WERI-Rb-1 (cell line): ENCODE measurements at regions not wholly inside any gene's neighbourhood (a gene's known extent, or its start where the extent isn't known, plus 50 kb on each side); places are given as distances from the start of the nearest gene placed in this dataset.

Experiments used
- DNase-seq: peaks from one replicate; pipeline ENCODE4 v3.0.0-alpha.2; 2020
- H3K27ac ChIP-seq: fragments of 250-450 bp; sonication (Bioruptor Pico); 2 replicates; pipeline ENCODE4 v1.5.1; 2020; ENCODE audit warnings: mild to moderate bottlenecking, moderate library complexity
- H3K27me3 ChIP-seq: fragments of 250-450 bp; sonication (Bioruptor Pico); 2 replicates; pipeline ENCODE4 v1.5.1; 2021; ENCODE audit warnings: mild to moderate bottlenecking, low read depth, moderate library complexity; ENCODE audit not compliant: insufficient read depth, severe bottlenecking
- H3K36me3 ChIP-seq: fragments of 250-450 bp; sonication (Bioruptor Pico); 2 replicates; pipeline ENCODE4 v1.5.1; 2020; ENCODE audit warnings: mild to moderate bottlenecking, moderate library complexity
- H3K4me3 ChIP-seq: 2 replicates; pipeline ENCODE4 v1.5.1; 2011; ENCODE audit warnings: low read depth, mild to moderate bottlenecking, control low read depth, low read length
- H3K9me3 ChIP-seq: fragments of 250-450 bp; sonication (Bioruptor Pico); 2 replicates; pipeline ENCODE4 v1.5.1; 2021; ENCODE audit warnings: mild to moderate bottlenecking, moderate library complexity; ENCODE audit not compliant: severe bottlenecking
- TF ChIP-seq, protein P1 (sequence below): IDR thresholded peaks from 2 replicates; pipeline ENCODE4 v1.5.1; 2011; ENCODE audit warnings: low read depth, mild to moderate bottlenecking, control low read depth, inconsistent platforms, low read length

GRCh38 chr13:34655554-34655953 lies 286.5 kb upstream of the NBEA start:
- H3K36me3 ChIP-seq, result no peaks in the 10 kb centered on the region
- no peaks in the 10 kb centered on the region for H3K9me3 ChIP-seq
- no peaks in the 10 kb centered on the region for H3K27me3 ChIP-seq
- H3K4me3 ChIP-seq, result no peak overlapping the region
- DNase-seq, result no peak
- TF ChIP-seq, protein P1, sequence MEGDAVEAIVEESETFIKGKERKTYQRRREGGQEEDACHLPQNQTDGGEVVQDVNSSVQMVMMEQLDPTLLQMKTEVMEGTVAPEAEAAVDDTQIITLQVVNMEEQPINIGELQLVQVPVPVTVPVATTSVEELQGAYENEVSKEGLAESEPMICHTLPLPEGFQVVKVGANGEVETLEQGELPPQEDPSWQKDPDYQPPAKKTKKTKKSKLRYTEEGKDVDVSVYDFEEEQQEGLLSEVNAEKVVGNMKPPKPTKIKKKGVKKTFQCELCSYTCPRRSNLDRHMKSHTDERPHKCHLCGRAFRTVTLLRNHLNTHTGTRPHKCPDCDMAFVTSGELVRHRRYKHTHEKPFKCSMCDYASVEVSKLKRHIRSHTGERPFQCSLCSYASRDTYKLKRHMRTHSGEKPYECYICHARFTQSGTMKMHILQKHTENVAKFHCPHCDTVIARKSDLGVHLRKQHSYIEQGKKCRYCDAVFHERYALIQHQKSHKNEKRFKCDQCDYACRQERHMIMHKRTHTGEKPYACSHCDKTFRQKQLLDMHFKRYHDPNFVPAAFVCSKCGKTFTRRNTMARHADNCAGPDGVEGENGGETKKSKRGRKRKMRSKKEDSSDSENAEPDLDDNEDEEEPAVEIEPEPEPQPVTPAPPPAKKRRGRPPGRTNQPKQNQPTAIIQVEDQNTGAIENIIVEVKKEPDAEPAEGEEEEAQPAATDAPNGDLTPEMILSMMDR, result no peak
- H3K27ac ChIP-seq, result no peak overlapping the region

DNA sequence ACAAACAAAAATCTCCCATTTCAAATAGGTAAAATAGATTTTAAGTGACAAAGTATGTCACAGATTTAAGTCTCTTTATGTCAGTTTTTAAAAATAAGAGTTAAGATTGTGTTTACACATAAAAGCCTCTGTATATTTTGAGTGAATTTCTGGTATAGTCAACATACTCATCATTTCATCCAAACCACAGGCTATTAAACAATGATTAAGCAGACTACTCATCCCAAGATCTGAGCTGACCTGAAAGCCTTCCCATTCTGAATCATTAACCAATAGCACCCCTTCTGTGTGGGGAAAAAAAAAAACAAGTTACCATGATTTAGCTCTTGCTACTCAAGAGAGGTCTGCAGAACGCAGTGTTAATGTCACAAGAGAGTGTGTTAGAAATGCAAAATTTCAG lies 284.4 kb upstream of the NBEA start:
- Histone ChIP-seq H3K27me3 (no peaks in the 10 kb centered on the region), H3K9me3 (no peaks in the 10 kb centered on the region), H3K27ac (no peak overlapping the region), H3K4me3 (no peak overlapping the region), H3K36me3 (no peaks in the 10 kb centered on the region)
- TF ChIP-seq, protein P1, result no peak
- no peak for DNase-seq

DNA sequence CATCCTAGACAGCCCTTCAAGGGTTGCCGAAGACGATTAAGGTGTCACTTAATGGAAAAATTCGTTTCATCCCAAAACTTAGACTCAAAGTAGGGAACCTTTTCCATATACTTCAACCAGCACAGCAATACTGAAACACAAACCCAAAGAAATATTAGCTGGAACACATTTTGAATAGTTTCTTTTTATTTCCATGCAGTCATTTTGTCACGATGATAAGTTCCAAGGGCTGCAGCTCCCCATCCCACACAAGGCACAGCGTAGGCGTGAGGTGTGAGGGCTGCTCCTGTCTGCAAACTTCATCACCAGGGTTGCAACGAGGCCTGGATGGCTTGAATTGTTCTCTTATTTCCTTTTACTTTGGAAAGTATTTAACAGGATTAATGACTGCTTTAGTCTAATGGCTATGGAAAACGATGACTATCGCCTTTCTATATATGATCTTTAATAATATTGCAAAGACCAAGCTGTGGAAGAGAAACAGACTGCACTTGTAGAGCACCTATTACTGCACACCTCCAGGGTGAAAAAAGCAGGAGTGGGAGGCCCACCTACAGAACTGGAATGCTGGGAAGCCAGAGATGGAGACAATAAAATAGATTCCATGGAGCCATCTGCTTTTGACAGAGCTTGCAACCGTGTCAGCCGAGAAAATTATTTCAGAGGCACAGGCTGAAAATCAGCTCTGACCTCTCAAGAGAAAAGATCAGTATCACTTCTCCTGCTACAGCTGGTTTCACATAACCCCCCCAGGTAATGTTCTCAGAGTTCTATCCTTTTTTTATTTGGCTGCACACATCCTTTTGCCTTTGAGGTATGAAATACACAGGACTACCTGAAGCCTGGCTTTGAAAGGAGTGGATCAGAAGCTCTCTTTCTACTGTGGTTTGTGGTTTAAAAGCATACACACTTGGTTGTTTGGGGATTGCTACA lies 274.5 kb upstream of the NBEA start:
- TF ChIP-seq, protein P1, result no peak
- Histone ChIP-seq H3K27me3 (no peaks in the 10 kb centered on the region), H3K27ac (no peak overlapping the region), H3K4me3 (no peak overlapping the region), H3K9me3 (no peaks in the 10 kb centered on the region), H3K36me3 (no peaks in the 10 kb centered on the region)
- no peak for DNase-seq

GRCh38 chr13:34671137-34671536 lies 270.9 kb upstream of the NBEA start:
- H3K36me3 ChIP-seq, result no peaks in the 10 kb centered on the region
- TF ChIP-seq, protein P1, result no peak
- no peak overlapping the region for H3K27ac ChIP-seq
- H3K4me3 ChIP-seq, result no peak overlapping the region
- H3K9me3 ChIP-seq, result no peaks in the 10 kb centered on the region
- no peaks in the 10 kb centered on the region for H3K27me3 ChIP-seq
- DNase-seq, result no peak

- no peaks in the 10 kb centered on the region for H3K36me3 ChIP-seq
- TF ChIP-seq, protein P1, result no peak
- no peak overlapping the region for H3K4me3 ChIP-seq
- no peak for DNase-seq
- H3K9me3 ChIP-seq, result no peaks in the 10 kb centered on the region
- no peaks in the 10 kb centered on the region for H3K27me3 ChIP-seq
- no peak overlapping the region for H3K27ac ChIP-seq
Measured at GRCh38 chr13:34672631-34673030, 269.4 kb upstream of the NBEA start.
